ENCODE measurements at regions not wholly inside any gene's neighbourhood (a gene's known extent, or its start where the extent isn't known, plus 50 kb on each side); places are given as distances from the start of the nearest gene placed in this dataset.

- no peak for DNase-seq
Observed at GRCh38 chr5:81855591-81855990, 104.7 kb upstream of the SSBP2 start.

GRCh38 chr5:81854915-81855314 lies 104.0 kb upstream of the SSBP2 start:
- DNase-seq: no peak

GRCh38 chr5:81854485-81854884 lies 103.6 kb upstream of the SSBP2 start:
- DNase-seq: no peak

- DNase-seq: no peak
Observed at GRCh38 chr5:81853030-81853357, 102.1 kb upstream of the SSBP2 start.

- DNase-seq: no peak
Observed at GRCh38 chr5:81852291-81853029, 101.6 kb upstream of the SSBP2 start.

- DNase-seq: peak; percentile 76
Observed at GRCh38 chr5:81851481-81852178, 100.7 kb upstream of the SSBP2 start.

GRCh38 chr5:81850501-81851357 lies 99.8 kb upstream of the SSBP2 start:
- DNase-seq: no peak

- no peak for DNase-seq
Observed at GRCh38 chr5:81849770-81850367, 99.0 kb upstream of the SSBP2 start.

- no peak for DNase-seq
Observed at GRCh38 chr5:81848362-81848880, 97.5 kb upstream of the SSBP2 start.

- no peak for DNase-seq
Observed at GRCh38 chr5:81846301-81846700, 95.4 kb upstream of the SSBP2 start.

- no peak for DNase-seq
Observed at GRCh38 chr5:81843845-81844244, 92.9 kb upstream of the SSBP2 start.

GRCh38 chr5:81842795-81843398 lies 92.0 kb upstream of the SSBP2 start:
- peak; percentile 28 for DNase-seq

GRCh38 chr5:81839034-81839433 lies 88.1 kb upstream of the SSBP2 start:
- no peak for DNase-seq

- no peak for DNase-seq
Observed at GRCh38 chr5:81838307-81838906, 87.5 kb upstream of the SSBP2 start.

GRCh38 chr5:81837667-81838306 lies 86.9 kb upstream of the SSBP2 start:
- no peak for DNase-seq

- DNase-seq: no peak
Observed at GRCh38 chr5:81835814-81836367, 85.0 kb upstream of the SSBP2 start.

GRCh38 chr5:81834021-81834660 lies 83.2 kb upstream of the SSBP2 start:
- DNase-seq: no peak

- DNase-seq: no peak
Observed at GRCh38 chr5:81830596-81830995, 79.7 kb upstream of the SSBP2 start.

- no peak for DNase-seq
Observed at GRCh38 chr5:81829242-81829641, 78.3 kb upstream of the SSBP2 start.

- DNase-seq: no peak
Observed at GRCh38 chr5:81827500-81827899, 76.6 kb upstream of the SSBP2 start.

GRCh38 chr5:81826128-81826527 lies 75.2 kb upstream of the SSBP2 start:
- DNase-seq: no peak
